Fibroblast of skin of right biceps (primary cell): ENCODE measurements at regions not wholly inside any gene's neighbourhood (a gene's known extent, or its start where the extent isn't known, plus 50 kb on each side); places are given as distances from the start of the nearest gene placed in this dataset.

ENCODE experiments used
- DNase-seq: peaks from one replicate; pipeline ENCODE4 v3.0.0-alpha.2; 2013

DNA sequence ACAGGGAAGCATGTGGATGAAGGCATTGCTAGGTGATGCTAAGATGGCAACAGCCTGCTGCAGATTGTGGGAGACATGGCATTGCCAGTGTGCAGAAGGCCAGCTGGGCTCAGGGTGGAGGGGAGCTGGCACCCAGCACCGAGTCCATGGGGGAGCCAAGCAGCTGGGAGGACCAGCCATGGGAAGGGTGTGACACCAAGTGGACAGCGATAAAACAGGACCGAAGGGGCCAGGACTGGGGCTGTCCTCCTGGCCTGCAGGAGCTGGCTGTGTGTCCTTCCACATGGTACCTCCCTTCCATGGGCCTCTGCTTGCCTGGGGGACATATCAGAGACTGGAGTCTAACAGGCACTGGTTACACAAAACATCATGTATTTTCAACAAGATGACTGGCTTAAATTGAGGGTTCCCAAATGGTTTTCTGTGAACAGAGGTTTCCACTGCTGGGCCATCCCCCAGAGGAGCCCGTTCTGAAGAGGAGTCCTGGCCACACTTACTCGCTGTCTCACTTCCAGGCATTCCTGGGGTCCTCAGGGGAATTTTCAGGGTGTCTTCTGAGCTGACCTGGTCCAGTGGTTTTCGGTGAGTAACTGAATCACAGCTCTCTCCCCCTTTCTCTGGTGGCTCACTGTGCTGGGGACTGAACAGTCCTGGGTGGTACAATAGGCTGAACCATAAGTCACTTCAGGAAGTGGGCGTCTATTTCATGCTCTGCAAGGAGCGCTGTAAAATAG lies 60.4 kb upstream of the TNP1 start:
- peak; percentile 72 for DNase-seq

DNA sequence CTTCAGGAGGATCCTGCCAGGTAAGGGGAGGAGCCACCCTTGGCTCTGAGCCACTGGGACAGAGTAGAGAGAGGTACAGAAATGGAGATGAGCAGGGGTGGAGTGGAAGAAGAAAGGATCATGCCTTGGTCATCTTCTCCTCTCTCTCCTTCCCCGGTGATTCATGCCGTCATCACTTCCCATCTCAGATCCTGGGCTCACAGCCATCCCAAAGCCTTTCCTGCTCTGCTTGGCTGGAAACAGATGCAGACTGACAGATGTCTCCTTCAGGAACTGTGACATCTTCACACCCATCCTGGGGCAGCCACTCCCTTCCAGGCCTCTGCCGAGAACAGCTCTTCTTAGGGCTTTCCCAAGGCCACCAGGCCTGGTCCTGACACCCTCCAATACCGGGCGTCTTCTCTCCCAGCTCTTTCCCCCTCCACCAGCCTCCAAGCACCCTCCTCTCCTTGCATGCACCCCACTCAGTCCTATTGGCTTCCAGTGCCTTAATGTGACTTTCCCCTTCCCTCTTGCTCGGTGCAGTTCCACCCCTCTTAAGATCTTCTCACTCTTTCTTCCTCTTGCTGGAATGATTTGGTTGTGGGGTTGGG lies 58.3 kb upstream of the TNP1 start:
- DNase-seq, result peak; percentile 89

DNA sequence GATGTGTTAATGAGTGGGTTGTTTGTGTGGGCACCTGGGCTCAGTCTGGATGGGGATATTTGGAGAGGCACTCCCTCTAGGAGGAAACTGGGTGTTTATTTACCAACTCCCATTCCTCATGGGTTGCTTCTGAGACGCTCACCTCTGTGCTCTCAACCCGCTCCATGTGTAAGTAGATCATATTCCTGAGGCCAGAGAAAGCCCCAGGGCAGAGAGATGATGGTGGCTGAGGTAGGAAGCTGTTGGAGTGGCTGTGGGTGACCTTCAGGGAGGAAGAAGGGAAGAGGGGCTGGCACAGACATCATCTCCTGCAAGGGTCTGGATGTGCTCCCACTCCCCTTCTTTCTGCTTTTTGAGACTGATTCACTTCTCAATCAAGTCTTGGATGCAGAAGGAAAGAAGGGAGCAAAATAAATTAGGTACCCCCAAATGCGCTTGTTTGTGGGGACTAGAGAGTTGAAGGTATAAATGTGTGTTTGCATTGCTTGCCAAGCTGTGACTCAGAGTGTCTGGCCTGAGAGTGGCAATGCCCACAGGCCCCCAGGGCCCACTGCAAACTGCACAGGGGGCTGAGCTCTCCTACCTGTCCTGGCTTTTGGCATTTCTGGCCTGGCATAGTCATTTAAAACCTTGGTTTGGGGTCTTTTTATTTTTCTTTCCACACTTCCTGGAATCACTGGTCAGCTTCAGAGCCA lies 57.2 kb upstream of the TNP1 start:
- no peak for DNase-seq

DNA sequence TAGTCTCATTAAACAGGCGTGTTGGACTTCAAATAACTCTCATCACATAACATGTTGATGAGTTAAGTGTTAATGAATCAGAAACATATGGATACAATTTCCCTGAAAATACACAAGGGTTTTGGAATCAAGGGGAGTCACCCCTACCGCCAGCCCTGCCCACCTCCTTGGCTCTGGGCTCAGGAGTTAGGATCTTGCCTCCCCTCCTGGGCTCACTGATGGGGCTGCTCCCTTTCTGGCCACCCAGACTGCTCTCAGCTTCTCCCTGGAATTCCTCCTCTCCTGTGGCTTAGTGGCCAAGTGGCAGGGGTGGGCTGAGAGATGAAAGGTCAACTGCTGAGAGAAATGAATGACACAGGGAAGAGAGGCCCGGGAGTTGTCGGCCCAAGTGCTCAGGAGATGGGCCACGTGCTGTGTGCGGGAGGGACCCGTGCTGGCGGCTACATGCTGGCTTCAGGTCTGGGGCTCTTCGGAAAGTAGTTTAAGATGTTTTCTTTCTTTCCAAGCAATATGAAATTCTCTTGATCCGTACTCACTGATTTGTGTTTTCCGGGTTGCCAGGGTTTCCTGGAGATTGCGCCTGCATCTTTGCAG lies 55.8 kb upstream of the TNP1 start:
- DNase-seq, result peak; percentile 23

DNA sequence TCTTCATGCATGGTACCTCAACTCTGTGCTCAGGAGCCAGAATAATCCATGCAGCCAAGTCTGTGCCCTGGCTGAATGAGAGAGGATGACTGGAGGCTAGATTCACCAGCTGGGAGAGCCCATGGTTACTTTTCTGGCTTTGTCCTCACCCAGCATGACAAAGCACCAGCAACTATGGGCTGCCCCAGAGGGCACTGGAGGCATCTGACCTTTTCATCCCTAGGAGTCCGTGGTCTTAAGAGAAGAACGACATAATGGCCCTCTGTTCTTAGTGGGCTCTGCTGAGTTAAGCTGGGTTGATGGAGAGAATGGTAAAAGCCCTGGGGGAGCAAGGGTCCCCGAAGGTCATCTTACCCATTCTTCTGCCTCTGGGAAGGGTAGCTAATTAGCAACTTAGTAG lies 54.6 kb upstream of the TNP1 start:
- DNase-seq, result no peak

DNA sequence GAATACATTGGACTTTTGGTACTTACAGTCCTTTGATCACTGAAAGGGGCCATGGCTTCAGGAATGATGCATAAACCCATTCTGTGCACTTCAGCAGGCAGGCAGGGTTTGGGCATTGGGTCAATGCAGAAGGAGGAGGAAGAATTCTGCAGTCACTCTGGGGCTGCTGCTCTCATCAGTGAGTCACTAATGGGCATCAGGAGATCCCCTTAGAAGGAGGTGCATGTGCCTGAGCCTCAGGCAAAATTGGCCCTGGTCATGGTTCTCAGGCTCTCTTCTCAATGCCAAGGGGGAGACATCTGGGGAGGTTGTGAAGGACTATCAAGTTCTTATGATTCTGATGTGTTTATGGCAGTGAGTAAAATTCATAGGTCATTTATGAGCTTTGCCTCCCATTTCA lies 52.0 kb upstream of the TNP1 start:
- peak; percentile 4 for DNase-seq

DNA sequence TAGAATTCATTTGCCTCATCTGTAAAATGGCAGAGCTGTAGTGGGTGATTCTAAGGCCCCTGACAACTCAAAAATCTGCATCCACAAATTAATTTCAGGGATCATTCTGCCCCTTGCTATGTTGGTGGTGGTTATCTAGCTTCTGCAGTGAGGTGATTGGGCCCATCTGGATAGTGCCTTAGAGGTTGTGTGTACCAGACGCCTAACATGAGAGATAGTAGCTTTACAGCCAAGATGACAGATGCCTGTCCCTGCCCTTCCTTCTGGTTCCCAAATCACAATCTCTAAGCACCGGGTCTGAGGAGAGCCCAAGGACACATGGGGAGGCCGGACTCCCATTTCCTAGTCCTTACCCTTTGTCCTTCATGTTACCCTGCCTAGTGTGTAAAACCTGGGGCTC lies 51.1 kb upstream of the TNP1 start:
- DNase-seq, result no peak

DNA sequence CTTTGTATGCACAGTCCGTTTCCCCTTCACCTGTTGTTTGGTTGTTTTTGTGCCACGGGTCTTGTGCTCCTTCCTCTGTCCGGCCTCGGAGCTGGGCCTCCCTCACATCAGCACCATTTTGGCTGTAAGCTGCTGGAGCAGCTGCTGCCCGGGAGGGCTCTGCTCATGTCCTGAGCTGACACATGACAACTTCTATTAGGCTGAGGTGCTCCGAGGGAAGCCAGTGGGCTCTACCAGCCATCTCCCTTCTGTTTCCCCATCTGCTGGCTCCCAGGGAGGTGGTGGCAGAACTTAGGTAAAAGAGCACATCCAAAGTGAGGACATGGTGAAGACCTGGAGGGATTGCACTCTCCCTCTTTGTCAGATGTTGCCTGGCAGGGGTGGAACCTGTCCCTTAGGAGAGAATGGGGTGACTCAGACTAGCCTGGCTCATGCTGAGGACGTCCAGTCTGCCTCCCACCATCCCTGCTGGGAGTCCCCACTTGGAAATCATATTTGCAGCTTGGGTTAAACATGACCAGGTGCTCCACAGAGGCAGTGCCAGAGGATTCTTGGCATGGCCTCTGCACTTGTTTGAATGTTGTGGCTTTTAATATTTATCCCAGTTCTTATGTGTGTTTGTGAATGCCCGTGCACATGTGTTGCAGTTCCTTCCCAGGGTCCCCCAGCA lies 49.8 kb upstream of the TNP1 start:
- no peak for DNase-seq
